Transverse colon (tissue), 4 donors: ENCODE measurements at regions not wholly inside any gene's neighbourhood (a gene's known extent, or its start where the extent isn't known, plus 50 kb on each side); places are given as distances from the start of the nearest gene placed in this dataset.

Source experiments
- CTCF ChIP-seq, 5 experiments: fragments of 200-600 bp in 3 of 5; fragments of 450-650 bp in 2 of 5; sonication (generic) in 3 of 5; IDR thresholded peaks; 1 replicate in 2 of 5; 2 replicates in 3 of 5; pipeline ENCODE4 v1.5.1; 2016 to 2017; ENCODE audit warnings: antibody characterized with exemption in 5 of 5, inconsistent platforms in 3 of 5, mild to moderate bottlenecking in 2 of 5, moderate library complexity in 1 of 5
- EP300 ChIP-seq: sonication (generic); formaldehyde crosslinking; IDR thresholded peaks from one replicate; pipeline ENCODE4 v1.6.1; 2017; ENCODE audit warnings: antibody characterized with exemption, low read depth
- POLR2A ChIP-seq: fragments of 450-650 bp; IDR thresholded peaks from one replicate; pipeline ENCODE4 v1.6.1; 2016; ENCODE audit warnings: antibody characterized with exemption, mild to moderate bottlenecking, moderate library complexity
- POLR2AphosphoS5 ChIP-seq, 3 donors: sonication (generic); formaldehyde crosslinking; IDR thresholded peaks; one replicate each; pipeline ENCODE4 v1.6.1; 2016; ENCODE audit warnings: antibody characterized with exemption in 3 of 3

GRCh38 chr5:25415970-25416369 lies 771.2 kb upstream of the CDH10 start:
- no peak for TF ChIP-seq CTCF (IDR thresholded peaks at IDR 0.05)
- no peak for TF ChIP-seq POLR2A
- TF ChIP-seq EP300 = no peak
- TF ChIP-seq POLR2AphosphoS5 (IDR thresholded peaks at IDR 0.05) = no peak
